ENCODE measurements at regions not wholly inside any gene's neighbourhood (a gene's known extent, or its start where the extent isn't known, plus 50 kb on each side); places are given as distances from the start of the nearest gene placed in this dataset.

DNA sequence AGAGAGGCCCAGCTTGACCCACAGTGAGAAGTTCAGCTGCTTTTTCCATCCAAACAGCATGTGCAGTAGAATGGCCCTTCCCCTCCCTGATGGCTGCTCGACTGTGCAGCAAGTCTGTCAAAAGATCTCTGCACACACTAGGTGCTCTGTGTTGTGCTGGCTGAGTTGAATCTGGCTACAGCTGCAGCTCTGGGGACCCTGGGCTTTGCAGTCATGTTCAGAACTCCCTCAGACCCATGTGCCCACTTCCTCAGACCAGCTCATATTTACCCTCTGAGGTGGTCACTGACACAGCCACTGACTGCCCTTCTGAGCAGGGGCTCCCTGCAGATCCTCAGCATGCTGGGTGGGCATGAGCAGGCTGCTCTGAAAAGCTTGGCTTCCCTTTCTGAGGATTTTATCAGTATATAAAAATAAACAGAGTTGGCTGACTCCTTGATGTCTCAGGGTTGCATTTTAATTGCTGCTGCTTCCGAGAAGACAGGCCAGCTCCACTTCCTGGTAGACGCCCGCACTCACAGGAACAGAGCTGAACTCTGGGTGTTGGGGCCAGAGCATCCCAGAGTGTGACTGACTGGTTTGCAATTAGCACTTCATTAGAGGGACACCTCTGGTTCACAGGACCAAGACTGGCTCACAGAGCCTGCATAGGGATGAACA, 507.9 kb downstream of the RPS24 start:
- no peak for DNase-seq (ENCODE audit: low read depth in 2 of 2)

GRCh38 chr10:78542141-78542489, 508.5 kb downstream of the RPS24 start:
- no peak for DNase-seq (ENCODE audit: low read depth in 2 of 2)

- DNase-seq (ENCODE audit: low read depth in 2 of 2) = no peak
Observed at GRCh38 chr10:78542521-78542920, 508.9 kb downstream of the RPS24 start.

GRCh38 chr10:78543031-78543748, 509.5 kb downstream of the RPS24 start:
- no peak for DNase-seq (ENCODE audit: low read depth in 2 of 2)

DNA sequence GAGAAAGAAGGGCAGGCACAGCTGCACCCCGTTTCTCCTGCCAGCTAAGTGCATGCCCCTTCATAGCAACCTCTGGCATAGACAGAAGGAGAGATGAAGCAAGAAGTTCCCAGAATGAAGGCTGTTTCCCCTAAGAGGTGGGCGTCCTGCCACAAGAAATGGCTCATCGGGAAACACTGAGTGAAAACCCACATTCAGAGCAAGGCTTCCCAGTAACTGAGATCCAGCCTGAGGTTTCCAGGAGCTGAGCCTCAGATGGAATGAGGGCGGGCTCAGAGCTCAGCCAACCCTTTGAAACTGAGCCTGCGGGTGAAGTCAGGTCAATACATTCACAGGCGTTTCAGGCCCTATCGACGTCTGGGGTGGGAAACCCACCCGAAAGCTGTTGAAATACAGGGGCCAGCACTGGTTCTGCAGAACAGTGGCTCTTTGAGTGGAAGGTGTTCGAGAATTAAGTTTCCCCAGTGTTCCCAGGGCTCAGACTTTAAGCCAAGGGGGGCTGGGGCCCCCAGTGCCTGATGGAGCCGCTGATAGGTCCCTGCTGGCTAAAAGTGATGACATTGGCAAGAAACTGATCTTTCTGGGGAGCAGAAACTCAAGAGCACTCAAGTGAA, 510.2 kb downstream of the RPS24 start:
- DNase-seq (ENCODE audit: low read depth in 2 of 2) = peak; percentile 95

- no peak for DNase-seq (ENCODE audit: low read depth in 2 of 2)
Observed at GRCh38 chr10:78544423-78545090, 510.9 kb downstream of the RPS24 start.

GRCh38 chr10:78545756-78546155, 512.1 kb downstream of the RPS24 start:
- DNase-seq (ENCODE audit: low read depth in 2 of 2) = no peak

GRCh38 chr10:78547397-78547796, 513.7 kb downstream of the RPS24 start:
- no peak for DNase-seq (ENCODE audit: low read depth in 2 of 2)

DNA sequence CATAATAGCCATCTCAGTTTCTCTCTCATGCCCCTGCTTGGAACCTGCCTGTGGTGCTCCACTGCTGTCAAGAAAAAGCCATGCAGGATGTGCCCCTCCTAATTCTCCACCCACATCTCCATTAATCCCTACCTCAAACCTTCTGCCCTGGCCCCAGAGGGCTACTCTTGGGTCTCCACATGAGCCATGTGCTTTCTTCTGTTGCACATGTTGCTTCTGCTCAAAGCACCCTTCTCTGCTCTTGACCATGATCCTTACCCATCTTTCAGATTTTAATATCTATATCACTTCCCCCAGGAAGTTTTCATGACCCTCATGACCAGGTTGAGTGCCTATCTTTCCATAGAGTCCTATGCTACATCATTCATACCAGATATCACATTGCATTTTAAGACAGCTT, 514.2 kb downstream of the RPS24 start:
- DNase-seq (ENCODE audit: low read depth in 2 of 2) = no peak

DNA sequence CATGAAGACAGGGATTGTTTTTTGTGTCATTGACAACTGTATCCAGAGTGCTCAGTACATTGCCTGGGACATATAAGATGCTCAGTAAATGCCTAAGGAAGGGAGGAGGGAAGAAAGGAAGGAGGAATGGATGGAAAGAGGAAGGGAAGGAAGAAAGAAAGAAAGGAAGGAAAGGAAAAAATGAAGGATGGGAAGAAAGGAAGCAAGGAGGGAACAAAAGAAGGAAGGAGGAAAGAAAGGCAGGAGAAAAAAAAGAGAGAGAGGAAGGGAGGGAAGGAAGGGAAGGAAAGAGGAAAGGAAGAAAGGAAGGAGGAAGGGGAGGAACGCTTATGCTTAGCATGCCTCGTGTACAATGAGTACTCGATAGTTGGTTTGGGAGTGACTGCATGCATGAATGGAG, 514.7 kb downstream of the RPS24 start:
- DNase-seq (ENCODE audit: low read depth in 2 of 2) = no peak

DNA sequence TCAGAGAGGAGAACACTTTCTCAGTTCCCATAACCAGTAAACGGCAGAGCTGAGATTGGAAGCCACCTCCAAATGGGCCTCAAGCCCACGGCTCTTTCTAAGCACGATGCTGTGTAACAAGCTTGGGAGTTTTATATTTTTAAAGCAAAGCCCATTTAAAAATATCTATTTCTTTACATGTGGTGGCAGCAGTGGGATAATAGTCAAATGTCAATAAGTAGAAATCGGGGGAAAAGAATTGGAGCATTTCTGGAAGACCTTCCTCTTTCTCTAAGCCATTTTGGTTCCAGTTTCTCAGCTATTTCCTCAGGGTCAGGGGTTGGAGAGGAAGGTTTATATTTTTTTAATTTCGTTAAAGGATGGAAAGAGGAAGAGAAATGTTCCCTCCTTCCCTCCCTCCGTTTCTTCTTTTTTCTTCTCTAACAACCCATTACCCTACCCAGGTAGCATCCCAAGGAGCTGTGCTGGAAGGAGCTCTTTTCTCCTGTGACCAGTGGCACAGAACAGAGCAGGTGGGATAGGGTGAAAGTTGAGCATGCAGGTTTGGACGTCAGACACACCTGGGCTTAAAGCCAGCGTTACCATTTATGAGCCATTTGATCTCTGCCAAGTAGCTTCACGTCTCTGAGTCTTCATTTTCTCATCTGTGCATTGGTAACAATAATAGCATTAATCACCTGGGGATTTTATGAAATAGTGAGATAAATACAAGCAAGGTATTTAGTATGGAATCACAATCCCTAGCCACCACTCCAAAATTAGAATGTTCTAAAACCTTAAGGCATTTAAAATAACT, 515.7 kb downstream of the RPS24 start:
- DNase-seq (ENCODE audit: low read depth in 2 of 2) = no peak

DNA sequence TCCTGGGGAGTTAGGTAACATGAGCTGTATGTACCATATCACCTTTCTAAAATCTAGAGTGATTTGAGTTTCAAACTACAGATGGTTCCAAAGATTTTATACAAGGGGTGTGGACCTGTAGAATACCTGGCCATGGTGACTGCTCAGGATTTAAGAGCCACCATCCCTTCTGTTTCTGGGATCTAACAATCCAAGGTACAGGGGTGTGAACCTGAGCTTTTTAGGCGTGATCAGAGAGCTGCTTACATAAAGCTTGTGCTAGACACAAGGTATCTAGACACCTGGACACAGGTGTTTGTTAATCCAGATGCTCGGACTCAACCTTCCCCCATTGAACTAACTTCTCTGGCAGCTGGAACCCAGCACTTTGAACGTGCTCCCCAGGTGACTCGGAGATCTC, 516.4 kb downstream of the RPS24 start:
- DNase-seq (ENCODE audit: low read depth in 2 of 2) = no peak

DNA sequence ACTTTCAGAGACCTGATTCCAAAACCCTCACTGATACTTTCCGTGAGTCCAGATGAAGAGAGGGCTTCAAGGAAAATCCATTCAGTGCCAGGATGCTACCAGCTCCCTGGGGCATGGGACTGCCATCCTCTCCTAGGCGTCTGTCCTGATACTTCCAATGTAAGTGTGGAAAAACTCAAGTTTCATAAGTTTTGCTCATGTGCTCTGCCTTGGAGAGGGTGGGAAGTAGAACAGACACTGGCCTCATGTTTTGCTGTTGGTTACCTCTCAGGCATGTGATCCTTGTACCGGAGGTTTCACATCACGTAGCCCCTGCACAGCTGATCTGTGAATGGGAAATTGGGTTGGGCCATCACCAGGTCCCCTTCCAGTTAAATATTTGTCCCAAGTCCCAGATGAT, 517.1 kb downstream of the RPS24 start:
- no peak for DNase-seq (ENCODE audit: low read depth in 2 of 2)

- DNase-seq (ENCODE audit: low read depth in 2 of 2) = no peak
Observed at GRCh38 chr10:78551184-78552005, 517.4 kb upstream of the ZMIZ1 start.

DNA sequence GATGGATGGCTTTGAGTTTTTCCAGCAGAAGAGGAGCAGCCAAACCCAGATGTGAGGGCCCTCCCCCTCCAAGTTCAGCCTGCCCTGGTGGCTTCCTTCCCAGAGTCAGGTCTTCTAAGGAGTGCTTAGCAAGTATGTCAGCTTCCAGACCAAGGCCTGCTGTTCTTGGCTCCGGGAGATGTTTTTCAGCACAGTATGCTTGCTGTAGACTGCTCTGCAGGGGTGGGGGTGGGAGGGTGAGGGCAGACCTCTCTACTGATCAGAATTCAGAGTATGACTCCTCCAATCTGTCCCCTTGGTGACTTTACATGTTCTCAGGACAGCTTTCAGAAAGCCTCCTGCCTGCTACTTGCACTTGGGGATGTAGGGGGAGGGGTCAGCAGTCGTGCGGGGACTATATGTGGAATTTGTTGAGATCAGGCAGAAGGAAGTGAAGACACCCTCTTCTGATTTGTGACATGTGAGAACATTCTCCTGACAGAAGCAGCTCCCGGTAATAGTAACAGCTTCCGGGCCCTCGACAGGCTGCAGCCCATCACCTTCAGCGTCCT, 516.4 kb upstream of the ZMIZ1 start:
- peak; percentile 54 to 58 for DNase-seq (ENCODE audit: low read depth in 2 of 2)

DNA sequence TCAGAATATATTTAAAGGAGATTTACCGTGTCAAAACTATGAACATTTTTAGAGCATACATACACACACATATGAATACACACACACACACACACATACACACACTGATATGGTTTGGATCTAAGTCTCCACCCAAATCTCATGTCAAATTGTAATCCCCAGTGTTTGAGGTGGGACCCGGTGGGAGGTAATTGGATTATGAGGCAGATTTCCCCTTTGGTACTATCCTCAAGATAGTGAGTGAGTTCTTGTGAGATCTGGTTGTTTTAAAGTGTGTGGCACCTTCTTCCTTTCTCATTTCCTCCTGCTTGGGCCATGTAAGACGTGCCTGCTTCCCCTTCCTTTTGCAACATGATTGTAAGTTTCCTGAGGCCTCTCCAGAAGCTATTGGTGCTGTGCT, 515.0 kb upstream of the ZMIZ1 start:
- no peak for DNase-seq (ENCODE audit: low read depth in 2 of 2)

GRCh38 chr10:78555128-78555527, 513.6 kb upstream of the ZMIZ1 start:
- DNase-seq (ENCODE audit: low read depth in 2 of 2) = no peak

- DNase-seq (ENCODE audit: low read depth in 2 of 2) = no peak
Observed at GRCh38 chr10:78556705-78557432, 511.9 kb upstream of the ZMIZ1 start.

GRCh38 chr10:78557433-78557925, 511.3 kb upstream of the ZMIZ1 start:
- no peak for DNase-seq (ENCODE audit: low read depth in 2 of 2)

Data from fibroblast of skin of left quadriceps (primary cell).